GM21360 (cell line): ENCODE measurements at regions not wholly inside any gene's neighbourhood (a gene's known extent, or its start where the extent isn't known, plus 50 kb on each side); places are given as distances from the start of the nearest gene placed in this dataset.
"Not testable (repeated sequence)": the region's sequence is repeated elsewhere in the genome, so short reads cannot be mapped to it uniquely, and the experiment has no call there.

Source experiments
- ATAC-seq: cut with Tn5 transposase; IDR thresholded peaks from one replicate; pipeline ENCODE4 v1.9.1; 2021; ENCODE audit warnings: mild to moderate bottlenecking, moderate library complexity; ENCODE audit not compliant: unreplicated experiment

DNA sequence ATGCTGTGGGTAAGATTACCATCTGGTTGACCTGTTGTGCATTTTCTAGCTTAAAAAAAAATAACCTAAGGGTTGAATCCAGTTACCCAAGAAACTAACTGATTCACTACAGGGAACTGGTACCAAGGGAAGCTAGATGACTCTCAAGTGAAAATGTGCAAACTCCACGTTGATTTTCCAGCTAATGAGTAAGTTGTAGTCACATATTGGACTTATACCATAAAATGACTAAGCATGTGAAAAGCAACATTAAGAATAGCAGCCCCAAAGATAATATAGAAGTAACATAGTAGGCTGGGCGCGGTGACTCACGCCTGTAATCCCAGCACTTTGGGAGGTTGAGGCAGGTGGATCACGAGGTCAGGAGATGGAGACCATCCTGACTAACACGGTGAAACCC, 270.9 kb downstream of the SPRY1 start:
- no peak for ATAC-seq

DNA sequence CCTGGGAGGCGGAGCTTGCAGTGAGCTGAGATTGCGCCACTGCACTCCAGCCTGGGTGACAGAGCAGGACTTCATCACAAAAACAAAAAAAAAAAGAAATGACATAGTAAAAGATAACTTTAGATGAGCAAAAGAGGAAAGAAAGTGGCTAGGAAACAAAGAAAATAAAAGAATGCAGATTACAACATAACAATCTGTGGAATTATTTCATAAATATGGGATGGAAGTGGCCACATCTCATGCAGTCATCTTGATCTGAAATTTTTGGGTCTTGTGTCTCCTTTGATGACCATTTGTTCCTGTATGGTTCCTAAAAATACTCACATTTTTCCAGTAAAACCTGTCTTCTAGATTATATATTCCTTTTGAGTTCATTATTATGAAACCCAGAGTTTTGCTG, 271.4 kb downstream of the SPRY1 start:
- no peak for ATAC-seq

GRCh38 chr4:123671636-123672404, 275.2 kb downstream of the SPRY1 start:
- ATAC-seq, result peak; percentile 99

DNA sequence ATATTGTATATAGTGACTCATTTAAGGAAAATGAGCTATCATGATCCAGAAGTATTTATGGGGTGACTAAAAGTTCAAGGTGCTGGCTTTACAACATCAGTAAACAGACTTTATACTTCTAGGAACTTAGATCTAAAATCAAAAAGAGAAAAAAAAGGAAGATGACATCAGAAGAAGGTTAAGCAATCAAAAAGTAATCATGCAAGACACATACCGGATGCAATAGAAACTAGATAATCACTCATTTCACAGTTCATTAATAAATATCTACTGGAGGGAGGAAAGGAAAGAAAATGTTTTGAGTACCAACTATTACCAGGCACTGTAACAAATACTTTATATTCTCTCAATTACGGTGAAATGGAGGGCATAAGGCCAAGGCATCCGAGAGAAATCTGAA, 276.4 kb downstream of the SPRY1 start:
- no peak for ATAC-seq

GRCh38 chr4:123673971-123674370, 277.4 kb downstream of the SPRY1 start:
- no peak for ATAC-seq

GRCh38 chr4:123674762-123675465, 278.3 kb downstream of the SPRY1 start:
- ATAC-seq, result no peak

DNA sequence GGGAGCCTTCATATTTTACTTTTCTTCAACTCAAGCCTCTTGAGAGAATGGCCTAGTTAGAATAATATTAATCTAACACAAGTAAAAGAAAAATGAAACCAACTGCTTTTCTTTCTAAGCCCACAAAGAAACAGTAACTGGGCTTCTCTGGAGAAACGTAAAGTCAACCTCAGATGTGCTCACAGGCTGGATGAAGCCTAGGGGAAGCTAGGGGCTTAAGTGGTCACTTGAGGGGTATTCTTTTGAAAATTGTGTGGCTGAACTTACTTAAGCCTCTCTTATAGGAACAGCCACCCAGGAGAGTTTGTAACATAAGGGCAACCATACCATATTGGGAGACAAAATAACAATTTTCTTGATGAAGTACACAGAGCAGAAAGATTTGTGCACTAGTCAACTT, 279.0 kb downstream of the SPRY1 start:
- ATAC-seq, result no peak

DNA sequence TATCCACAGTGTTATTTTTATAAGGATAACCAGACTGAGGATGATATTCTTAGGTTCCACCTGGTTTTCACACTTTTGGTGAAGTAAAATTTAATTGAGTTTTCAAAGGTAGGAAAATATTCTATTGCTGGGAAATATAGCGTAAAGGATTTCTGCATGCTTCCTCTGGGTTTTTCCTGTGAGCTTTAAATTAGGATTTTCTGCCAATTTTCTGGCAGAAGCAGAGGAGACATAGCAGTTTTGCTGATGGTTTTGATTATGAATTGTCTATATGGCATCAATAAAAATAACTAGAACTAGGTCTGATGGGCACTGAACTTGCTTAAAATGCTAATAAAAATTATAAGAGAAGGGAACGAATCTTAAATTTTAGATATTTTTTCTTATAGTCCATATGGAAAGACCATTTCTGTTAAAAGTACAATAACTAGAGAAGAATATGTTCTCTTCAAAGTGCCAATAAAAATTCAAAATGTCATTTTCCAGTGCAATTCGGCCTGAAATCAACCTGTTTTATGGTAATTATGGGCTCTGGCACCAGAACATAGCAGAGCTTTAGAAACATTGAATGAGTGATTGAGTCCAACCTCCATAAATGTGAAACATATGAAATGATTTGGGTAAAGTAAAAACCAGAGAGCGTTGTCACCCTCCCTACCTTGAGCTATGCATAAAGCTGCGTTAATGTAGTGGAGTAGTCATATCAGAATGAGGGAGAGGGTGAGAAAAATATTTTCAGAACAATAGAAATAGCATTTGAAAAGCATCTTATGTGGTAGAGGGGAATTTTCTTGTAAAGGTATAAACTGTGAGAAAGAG, 279.7 kb downstream of the SPRY1 start:
- ATAC-seq, result no peak

GRCh38 chr4:123676890-123677229, 280.3 kb downstream of the SPRY1 start:
- no peak for ATAC-seq

- no peak for ATAC-seq
These were observed 286.3 kb downstream of the SPRY1 start for GRCh38 chr4:123682931-123683330.

DNA sequence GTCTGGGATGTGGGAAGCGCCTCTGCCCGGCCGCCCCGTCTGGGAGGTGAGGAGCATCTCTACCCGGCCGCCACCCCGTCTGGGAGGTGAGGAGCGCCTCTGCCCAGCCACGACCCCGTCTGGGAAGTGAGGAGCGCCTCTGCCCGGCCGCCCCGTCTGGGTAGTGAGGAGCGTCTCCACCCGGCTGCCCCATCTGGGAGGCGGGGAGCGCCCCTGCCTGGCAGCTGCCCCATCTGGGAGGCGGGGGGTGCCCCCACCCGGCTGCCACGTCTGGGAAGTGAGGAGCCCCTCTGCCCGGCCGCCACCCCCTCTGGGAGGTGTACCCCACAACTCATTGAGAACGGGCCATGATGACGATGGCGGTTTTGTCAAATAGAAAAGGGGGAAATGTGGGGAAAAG, 288.3 kb downstream of the SPRY1 start:
- not testable (repeated sequence) for ATAC-seq

DNA sequence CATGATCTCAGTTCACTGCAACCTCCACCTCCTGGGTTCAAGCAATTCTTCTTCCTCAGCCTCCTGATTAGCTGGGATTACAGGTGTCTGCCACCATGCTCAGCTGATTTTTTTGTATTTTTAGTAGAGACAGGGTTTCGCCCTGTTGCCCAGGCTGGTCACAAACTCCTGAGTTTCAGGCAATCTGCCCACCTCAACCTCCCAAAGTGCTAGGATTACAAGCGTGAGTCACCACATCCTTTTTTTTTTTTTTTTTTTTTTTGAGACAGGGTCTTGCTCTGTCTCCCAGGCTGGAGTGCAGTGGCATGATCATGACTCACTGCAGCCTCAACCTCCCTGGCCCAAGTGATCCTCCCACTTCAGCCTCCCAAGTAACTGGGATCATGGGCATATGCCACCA, 298.9 kb downstream of the SPRY1 start:
- ATAC-seq, result not testable (repeated sequence)

DNA sequence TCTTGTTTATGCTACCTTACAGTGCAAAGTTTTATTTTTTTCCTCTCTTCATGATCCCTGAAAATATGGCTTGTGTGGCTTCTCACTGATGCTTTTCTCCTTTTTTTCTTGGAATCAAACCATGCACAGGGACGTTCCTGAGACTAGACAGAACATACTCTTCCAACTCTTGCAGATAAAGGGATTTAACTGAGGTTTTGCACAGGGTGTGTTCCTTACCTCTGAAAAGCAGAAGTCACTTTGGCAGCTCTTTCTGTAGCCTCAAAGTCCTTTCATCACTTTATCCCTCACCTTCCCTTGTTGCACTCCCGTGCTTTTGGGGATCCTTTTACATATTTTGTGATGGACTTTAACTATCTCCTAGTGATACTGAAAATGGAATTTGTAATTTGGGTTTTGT, 300.1 kb downstream of the SPRY1 start:
- ATAC-seq, result no peak

DNA sequence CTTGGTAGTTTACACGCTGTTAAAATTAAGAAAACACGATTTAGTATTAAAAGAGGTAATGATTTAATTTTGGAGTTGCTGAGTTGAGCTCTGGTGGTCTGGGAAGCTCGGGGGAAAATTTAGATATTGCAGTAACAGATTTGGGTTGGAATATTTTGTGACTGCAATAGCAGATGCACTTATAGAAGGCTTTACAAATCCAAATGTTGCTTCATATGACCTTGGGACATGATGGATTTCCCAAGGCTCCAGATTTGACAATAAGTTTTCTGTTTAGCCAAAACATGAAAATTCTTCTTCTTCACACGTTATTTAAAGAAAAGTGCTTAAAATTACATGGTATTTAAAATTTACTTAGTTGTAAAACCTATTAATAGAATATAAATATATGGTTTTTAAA, 302.0 kb downstream of the SPRY1 start:
- no peak for ATAC-seq

GRCh38 chr4:123699880-123700771, 303.5 kb downstream of the SPRY1 start:
- ATAC-seq, result no peak

GRCh38 chr4:123701131-123701575, 304.6 kb downstream of the SPRY1 start:
- no peak for ATAC-seq

DNA sequence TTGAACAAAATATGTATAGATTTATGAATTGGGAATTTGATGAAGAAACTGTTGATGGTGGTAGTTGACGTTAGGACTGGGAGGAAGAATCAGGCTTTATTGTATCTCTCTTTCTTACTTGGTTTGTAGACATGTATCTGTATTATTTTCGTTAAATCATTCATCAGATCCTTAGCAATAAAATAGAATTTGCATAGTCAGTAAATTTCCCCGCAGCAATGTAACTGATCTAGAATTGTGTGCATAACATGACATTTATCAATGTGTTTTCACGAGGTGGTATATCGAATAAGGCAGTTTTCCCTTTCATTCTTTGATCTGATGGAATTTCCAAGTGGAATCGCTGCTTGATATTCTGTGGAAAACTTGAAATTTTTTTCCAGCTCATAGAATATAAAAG, 308.8 kb downstream of the SPRY1 start:
- no peak for ATAC-seq

DNA sequence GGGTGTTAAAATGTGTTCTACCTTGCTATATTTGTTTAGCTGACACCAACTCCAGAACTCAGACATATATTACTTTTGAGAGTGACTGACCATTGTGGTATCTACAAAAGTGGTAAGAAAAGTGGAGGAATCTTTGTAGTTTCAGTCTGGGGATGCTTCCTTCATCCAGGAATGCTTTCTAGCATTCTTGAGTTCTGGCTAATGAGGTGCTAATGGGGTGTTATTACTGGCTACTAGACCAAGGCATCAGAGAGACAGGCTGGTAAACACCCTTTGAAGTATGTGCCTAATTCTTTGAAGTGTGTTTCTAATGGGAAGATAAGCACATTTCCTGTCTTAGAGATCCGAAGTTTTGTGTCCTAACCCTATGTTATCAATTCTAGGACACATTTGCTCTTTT, 310.4 kb downstream of the SPRY1 start:
- no peak for ATAC-seq

DNA sequence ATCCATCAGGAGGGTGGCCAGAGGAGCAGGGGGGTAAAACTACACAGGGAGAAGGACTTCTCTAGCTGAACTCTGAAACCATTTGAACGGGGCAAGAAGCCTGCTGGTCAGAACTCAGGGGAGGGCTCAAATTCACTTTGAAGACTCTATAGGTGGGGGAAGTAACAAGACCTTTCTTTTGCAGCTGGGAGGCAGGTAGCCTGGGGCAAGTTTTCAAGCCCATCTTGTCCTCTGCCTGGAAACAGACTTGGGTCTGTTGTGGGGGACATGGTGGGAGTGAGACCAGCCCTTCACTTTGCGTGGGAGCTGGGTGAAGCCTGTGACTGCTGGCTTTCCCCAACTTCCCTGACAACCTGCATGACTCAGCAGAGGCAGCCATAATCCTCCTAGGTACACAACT, 312.3 kb downstream of the SPRY1 start:
- ATAC-seq, result no peak

DNA sequence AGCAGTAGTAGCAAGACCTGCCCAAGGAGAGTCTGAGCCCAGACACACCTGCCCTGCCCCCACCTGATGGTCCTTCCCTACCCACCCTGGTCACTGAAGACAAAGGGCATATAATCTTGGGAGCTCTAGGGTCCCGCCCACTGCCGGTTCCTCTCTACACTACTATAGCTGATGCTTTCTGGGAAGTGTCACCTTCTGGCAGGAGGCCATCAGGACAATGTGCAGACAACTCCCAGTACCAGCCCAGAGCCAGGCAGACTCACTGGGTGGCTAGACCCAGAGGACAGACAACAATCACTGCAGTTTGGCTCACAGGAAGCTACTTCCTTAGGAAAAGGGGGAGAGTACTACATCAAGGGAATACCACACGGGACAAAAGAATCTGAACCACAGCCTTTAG, 312.7 kb downstream of the SPRY1 start:
- no peak for ATAC-seq

- no peak for ATAC-seq
These were observed 334.4 kb downstream of the SPRY1 start for GRCh38 chr4:123731035-123731434.
